Mesendoderm (in vitro differentiated cells): ENCODE measurements at regions not wholly inside any gene's neighbourhood (a gene's known extent, or its start where the extent isn't known, plus 50 kb on each side); places are given as distances from the start of the nearest gene placed in this dataset.

Experiments used
- DNase-seq: peaks from one replicate; pipeline ENCODE4 v3.0.0; 2013
- H2AK5ac ChIP-seq: 2 replicates; pipeline ENCODE4 v1.6.1; 2013; ENCODE audit warnings: low read length, inconsistent platforms
- H2BK120ac ChIP-seq: 2 replicates; pipeline ENCODE4 v1.6.1; 2013; ENCODE audit warnings: low read depth, mild to moderate bottlenecking, low read length, moderate library complexity, mixed read lengths
- H2BK15ac ChIP-seq: replicated peaks from 2 replicates; pipeline ENCODE4 v1.6.1; 2013; ENCODE audit warnings: low read depth, mild to moderate bottlenecking, moderate library complexity
- H2BK5ac ChIP-seq: 2 replicates; pipeline ENCODE4 v1.6.1; 2013; ENCODE audit warnings: low read length, inconsistent platforms
- H3K18ac ChIP-seq: 2 replicates; pipeline ENCODE4 v1.6.1; 2013; ENCODE audit warnings: mild to moderate bottlenecking, low read length, mixed read lengths
- H3K23ac ChIP-seq: one replicate; pipeline ENCODE4 v1.6.1; 2013; ENCODE audit warnings: low read length
- H3K27ac ChIP-seq: 2 replicates; pipeline ENCODE4 v1.5.1; 2013; ENCODE audit warnings: low read depth, mild to moderate bottlenecking, inconsistent platforms, low read length, moderate library complexity
- H3K27me3 ChIP-seq: 2 replicates; pipeline ENCODE4 v1.6.1; 2013; ENCODE audit warnings: low read length, control low read depth, mild to moderate bottlenecking, inconsistent platforms; ENCODE audit not compliant: insufficient read depth, poor library complexity
- H3K36me3 ChIP-seq: 2 replicates; pipeline ENCODE4 v1.6.1; 2013; ENCODE audit warnings: low read length, inconsistent platforms; ENCODE audit not compliant: control insufficient read depth, insufficient read depth
- H3K4ac ChIP-seq: one replicate; pipeline ENCODE4 v1.6.1; 2013; ENCODE audit warnings: low read depth, mild to moderate bottlenecking, low read length, moderate library complexity
- H3K4me1 ChIP-seq: 2 replicates; pipeline ENCODE4 v1.6.1; 2013; ENCODE audit warnings: low read depth, low read length, inconsistent platforms; ENCODE audit not compliant: control insufficient read depth
- H3K4me2 ChIP-seq: 2 replicates; pipeline ENCODE4 v1.6.1; 2013; ENCODE audit warnings: low read length
- H3K4me3 ChIP-seq: 2 replicates; pipeline ENCODE4 v1.5.1; 2013; ENCODE audit warnings: mild to moderate bottlenecking, low read length
- H3K56ac ChIP-seq: one replicate; pipeline ENCODE4 v1.6.1; 2013; ENCODE audit warnings: low read length
- H3K79me1 ChIP-seq: 2 replicates; pipeline ENCODE4 v1.6.1; 2013; ENCODE audit warnings: low read length, inconsistent platforms
- H3K79me2 ChIP-seq: 2 replicates; pipeline ENCODE4 v1.6.1; 2013; ENCODE audit warnings: mild to moderate bottlenecking, low read length; ENCODE audit not compliant: control insufficient read depth, insufficient read depth
- H3K9ac ChIP-seq: 2 replicates; pipeline ENCODE4 v1.6.1; 2013; ENCODE audit warnings: low read length, inconsistent platforms
- H4K5ac ChIP-seq: one replicate; pipeline ENCODE4 v1.6.1; 2013; ENCODE audit warnings: low read length
- H4K8ac ChIP-seq: one replicate; pipeline ENCODE4 v1.6.1; 2013; ENCODE audit warnings: low read depth, mild to moderate bottlenecking, control low read depth, low read length, moderate library complexity
- WGBS: extraction: QIAGEN DNeasy Blood & Tissue Kit; methylation state at CpG from one replicate; pipeline ENCODE4 v1.1.7; 2013; ENCODE audit warnings: low lambda C conversion rate, missing lambda C conversion rate; ENCODE audit not compliant: insufficient coverage; ENCODE audit errors: extremely low coverage; 5-methylcytosine and 5-hydroxymethylcytosine counted together

GRCh38 chr9:86469476-86470250 is 115.5 kb upstream of the TUT7 start:
- no peaks in the 10 kb centered on the region for H3K4me1 ChIP-seq
- H3K23ac ChIP-seq = no peak overlapping the region
- no peaks in the 10 kb centered on the region for H3K27me3 ChIP-seq
- no peaks in the 10 kb centered on the region for H3K36me3 ChIP-seq
- no peak overlapping the region for H3K4me3 ChIP-seq
- no peak overlapping the region for H3K4me2 ChIP-seq
- H3K27ac ChIP-seq = no peak overlapping the region
- H2BK120ac ChIP-seq = no peak overlapping the region
- WGBS = no CpG with 5 or more reads among the region's 8 CpGs
- H3K4ac ChIP-seq = no peak overlapping the region
- no peak for DNase-seq
- H3K56ac ChIP-seq = no peak overlapping the region
- H4K8ac ChIP-seq = no peak overlapping the region
- no peak overlapping the region for H2BK5ac ChIP-seq
- no peak overlapping the region for H3K9ac ChIP-seq
- no peak overlapping the region for H4K5ac ChIP-seq
- no peak overlapping the region for H2AK5ac ChIP-seq
- no peaks in the 10 kb centered on the region for H3K79me1 ChIP-seq
- no peak overlapping the region for H3K18ac ChIP-seq
- no peaks in the 10 kb centered on the region for H3K79me2 ChIP-seq
- H2BK15ac ChIP-seq = no peak overlapping the region

- Histone ChIP-seq H3K27ac (no peak overlapping the region), H3K4me2 (no peak overlapping the region), H4K8ac (no peak overlapping the region), H2AK5ac (no peak overlapping the region), H3K4ac (no peak overlapping the region), H4K5ac (no peak overlapping the region), H3K4me1 (no peaks in the 10 kb centered on the region), H2BK5ac (no peak overlapping the region), H3K18ac (no peak overlapping the region), H3K36me3 (no peaks in the 10 kb centered on the region), H3K79me2 (no peaks in the 10 kb centered on the region), H2BK15ac (no peak overlapping the region), H3K27me3 (no peaks in the 10 kb centered on the region), H2BK120ac (no peak overlapping the region), H3K4me3 (no peak overlapping the region), H3K23ac (no peak overlapping the region), H3K79me1 (no peaks in the 10 kb centered on the region), H3K56ac (no peak overlapping the region), H3K9ac (no peak overlapping the region)
- no peak for DNase-seq
- WGBS = no CpG with 5 or more reads among the region's 3 CpGs
Measured at GRCh38 chr9:86464242-86464641, 110.0 kb upstream of the TUT7 start.

GRCh38 chr9:86460216-86461002 is 106.2 kb upstream of the TUT7 start:
- Histone ChIP-seq H4K8ac (no peak overlapping the region), H3K4ac (no peak overlapping the region), H3K4me2 (no peak overlapping the region), H3K27me3 (no peaks in the 10 kb centered on the region), H2AK5ac (no peak overlapping the region), H3K56ac (no peak overlapping the region), H4K5ac (no peak overlapping the region), H3K27ac (no peak overlapping the region), H3K4me1 (no peaks in the 10 kb centered on the region), H3K18ac (no peak overlapping the region), H2BK120ac (no peak overlapping the region), H3K79me1 (no peaks in the 10 kb centered on the region), H3K4me3 (no peak overlapping the region), H2BK5ac (no peak overlapping the region), H2BK15ac (no peak overlapping the region), H3K36me3 (no peaks in the 10 kb centered on the region), H3K9ac (no peak overlapping the region), H3K23ac (no peak overlapping the region), H3K79me2 (no peaks in the 10 kb centered on the region)
- WGBS = no CpG with 5 or more reads among the region's 11 CpGs
- no peak for DNase-seq

- H4K8ac ChIP-seq = no peak overlapping the region
- H2BK120ac ChIP-seq = no peak overlapping the region
- no peak overlapping the region for H3K27ac ChIP-seq
- no CpG with 5 or more reads among the region's 5 CpGs for WGBS
- H2BK5ac ChIP-seq = no peak overlapping the region
- H3K9ac ChIP-seq = no peak overlapping the region
- H3K23ac ChIP-seq = no peak overlapping the region
- no peak overlapping the region for H3K56ac ChIP-seq
- no peak overlapping the region for H3K4ac ChIP-seq
- H3K27me3 ChIP-seq = no peaks in the 10 kb centered on the region
- H3K79me2 ChIP-seq = no peaks in the 10 kb centered on the region
- no peaks in the 10 kb centered on the region for H3K79me1 ChIP-seq
- H2AK5ac ChIP-seq = no peak overlapping the region
- H3K4me1 ChIP-seq = no peaks in the 10 kb centered on the region
- no peak overlapping the region for H3K4me2 ChIP-seq
- DNase-seq = no peak
- no peak overlapping the region for H3K4me3 ChIP-seq
- H2BK15ac ChIP-seq = no peak overlapping the region
- no peaks in the 10 kb centered on the region for H3K36me3 ChIP-seq
- H3K18ac ChIP-seq = no peak overlapping the region
- no peak overlapping the region for H4K5ac ChIP-seq
Measured at GRCh38 chr9:86459599-86460155, 105.5 kb upstream of the TUT7 start.

- Histone ChIP-seq H3K79me1 (no peaks in the 10 kb centered on the region), H2BK15ac (no peak overlapping the region), H3K27me3 (no peaks in the 10 kb centered on the region), H3K56ac (no peak overlapping the region), H3K4me1 (no peaks in the 10 kb centered on the region), H3K4ac (no peak overlapping the region), H4K5ac (no peak overlapping the region), H2AK5ac (no peak overlapping the region), H3K27ac (no peak overlapping the region), H3K23ac (no peak overlapping the region), H2BK5ac (no peak overlapping the region), H3K36me3 (no peaks in the 10 kb centered on the region), H2BK120ac (no peak overlapping the region), H3K18ac (no peak overlapping the region), H3K4me2 (no peak overlapping the region), H4K8ac (no peak overlapping the region), H3K79me2 (no peaks in the 10 kb centered on the region), H3K9ac (no peak overlapping the region), H3K4me3 (no peak overlapping the region)
- DNase-seq = no peak
Measured at GRCh38 chr9:86459191-86459590, 105.0 kb upstream of the TUT7 start.
